ENCODE measurements at regions not wholly inside any gene's neighbourhood (a gene's known extent, or its start where the extent isn't known, plus 50 kb on each side); places are given as distances from the start of the nearest gene placed in this dataset.

DNA sequence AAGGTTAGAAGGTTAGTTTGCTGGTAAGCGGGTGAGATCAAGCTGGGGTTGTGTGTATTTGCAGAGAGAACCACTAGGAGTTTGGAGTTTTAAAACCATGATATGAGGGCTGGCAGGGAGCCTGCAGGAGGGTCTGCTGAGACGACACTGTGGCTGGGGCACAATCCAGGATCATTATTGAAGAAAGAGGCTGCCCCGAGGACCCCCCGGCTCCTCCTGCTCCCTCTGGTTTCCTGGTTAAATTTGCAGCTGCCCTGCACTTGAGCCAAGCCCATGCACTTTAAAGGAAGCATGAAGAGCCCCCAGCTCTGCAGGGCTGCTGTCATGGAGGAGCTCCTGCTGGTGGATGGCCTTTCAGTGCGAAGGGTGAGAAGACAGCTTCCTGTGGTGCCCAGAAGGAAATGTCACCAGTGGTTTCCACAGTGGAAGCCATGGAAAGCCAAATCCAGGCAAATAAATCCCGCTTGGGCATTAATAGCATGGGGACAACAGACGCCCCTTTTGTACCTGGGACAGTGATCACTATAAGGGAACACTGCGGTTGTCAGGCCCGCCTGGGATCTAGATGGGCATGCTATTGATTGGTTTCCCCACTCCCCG, 140.7 kb downstream of the NSG2 start:
- TF ChIP-seq, protein P1, sequence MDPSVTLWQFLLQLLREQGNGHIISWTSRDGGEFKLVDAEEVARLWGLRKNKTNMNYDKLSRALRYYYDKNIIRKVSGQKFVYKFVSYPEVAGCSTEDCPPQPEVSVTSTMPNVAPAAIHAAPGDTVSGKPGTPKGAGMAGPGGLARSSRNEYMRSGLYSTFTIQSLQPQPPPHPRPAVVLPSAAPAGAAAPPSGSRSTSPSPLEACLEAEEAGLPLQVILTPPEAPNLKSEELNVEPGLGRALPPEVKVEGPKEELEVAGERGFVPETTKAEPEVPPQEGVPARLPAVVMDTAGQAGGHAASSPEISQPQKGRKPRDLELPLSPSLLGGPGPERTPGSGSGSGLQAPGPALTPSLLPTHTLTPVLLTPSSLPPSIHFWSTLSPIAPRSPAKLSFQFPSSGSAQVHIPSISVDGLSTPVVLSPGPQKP (IDR thresholded peaks at IDR 0.05; ENCODE audit: low read depth, low read length) = no peak
- TF ChIP-seq, protein P2, sequence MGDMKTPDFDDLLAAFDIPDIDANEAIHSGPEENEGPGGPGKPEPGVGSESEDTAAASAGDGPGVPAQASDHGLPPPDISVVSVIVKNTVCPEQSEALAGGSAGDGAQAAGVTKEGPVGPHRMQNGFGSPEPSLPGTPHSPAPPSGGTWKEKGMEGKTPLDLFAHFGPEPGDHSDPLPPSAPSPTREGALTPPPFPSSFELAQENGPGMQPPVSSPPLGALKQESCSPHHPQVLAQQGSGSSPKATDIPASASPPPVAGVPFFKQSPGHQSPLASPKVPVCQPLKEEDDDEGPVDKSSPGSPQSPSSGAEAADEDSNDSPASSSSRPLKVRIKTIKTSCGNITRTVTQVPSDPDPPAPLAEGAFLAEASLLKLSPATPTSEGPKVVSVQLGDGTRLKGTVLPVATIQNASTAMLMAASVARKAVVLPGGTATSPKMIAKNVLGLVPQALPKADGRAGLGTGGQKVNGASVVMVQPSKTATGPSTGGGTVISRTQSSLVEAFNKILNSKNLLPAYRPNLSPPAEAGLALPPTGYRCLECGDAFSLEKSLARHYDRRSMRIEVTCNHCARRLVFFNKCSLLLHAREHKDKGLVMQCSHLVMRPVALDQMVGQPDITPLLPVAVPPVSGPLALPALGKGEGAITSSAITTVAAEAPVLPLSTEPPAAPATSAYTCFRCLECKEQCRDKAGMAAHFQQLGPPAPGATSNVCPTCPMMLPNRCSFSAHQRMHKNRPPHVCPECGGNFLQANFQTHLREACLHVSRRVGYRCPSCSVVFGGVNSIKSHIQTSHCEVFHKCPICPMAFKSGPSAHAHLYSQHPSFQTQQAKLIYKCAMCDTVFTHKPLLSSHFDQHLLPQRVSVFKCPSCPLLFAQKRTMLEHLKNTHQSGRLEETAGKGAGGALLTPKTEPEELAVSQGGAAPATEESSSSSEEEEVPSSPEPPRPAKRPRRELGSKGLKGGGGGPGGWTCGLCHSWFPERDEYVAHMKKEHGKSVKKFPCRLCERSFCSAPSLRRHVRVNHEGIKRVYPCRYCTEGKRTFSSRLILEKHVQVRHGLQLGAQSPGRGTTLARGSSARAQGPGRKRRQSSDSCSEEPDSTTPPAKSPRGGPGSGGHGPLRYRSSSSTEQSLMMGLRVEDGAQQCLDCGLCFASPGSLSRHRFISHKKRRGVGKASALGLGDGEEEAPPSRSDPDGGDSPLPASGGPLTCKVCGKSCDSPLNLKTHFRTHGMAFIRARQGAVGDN (IDR thresholded peaks at IDR 0.05) = no peak
- TF ChIP-seq, protein P3, sequence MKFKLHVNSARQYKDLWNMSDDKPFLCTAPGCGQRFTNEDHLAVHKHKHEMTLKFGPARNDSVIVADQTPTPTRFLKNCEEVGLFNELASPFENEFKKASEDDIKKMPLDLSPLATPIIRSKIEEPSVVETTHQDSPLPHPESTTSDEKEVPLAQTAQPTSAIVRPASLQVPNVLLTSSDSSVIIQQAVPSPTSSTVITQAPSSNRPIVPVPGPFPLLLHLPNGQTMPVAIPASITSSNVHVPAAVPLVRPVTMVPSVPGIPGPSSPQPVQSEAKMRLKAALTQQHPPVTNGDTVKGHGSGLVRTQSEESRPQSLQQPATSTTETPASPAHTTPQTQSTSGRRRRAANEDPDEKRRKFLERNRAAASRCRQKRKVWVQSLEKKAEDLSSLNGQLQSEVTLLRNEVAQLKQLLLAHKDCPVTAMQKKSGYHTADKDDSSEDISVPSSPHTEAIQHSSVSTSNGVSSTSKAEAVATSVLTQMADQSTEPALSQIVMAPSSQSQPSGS (IDR thresholded peaks at IDR 0.05; ENCODE audit: low read length) = no peak
- TF ChIP-seq ZNF24 (IDR thresholded peaks at IDR 0.05) (no peak), YY1 (IDR thresholded peaks at IDR 0.05; ENCODE audit: low read depth, low read length) (no peak), EGR1 (IDR thresholded peaks at IDR 0.05; ENCODE audit: borderline replicate concordance in 1 of 2, low read depth in 2 of 2, low read length in 2 of 2) (no peak), EP300 (IDR thresholded peaks at IDR 0.05; ENCODE audit: borderline replicate concordance in 1 of 2, control insufficient read depth in 1 of 2, low read depth in 2 of 2, low read length in 2 of 2) (no peak), FOXM1 (IDR thresholded peaks at IDR 0.05; ENCODE audit: low read depth, low read length) (no peak), CBX5 (IDR thresholded peaks at IDR 0.05; ENCODE audit: low read depth) (no peak), SP1 (IDR thresholded peaks at IDR 0.05; ENCODE audit: low read depth, low read length) (no peak), SIX5 (IDR thresholded peaks at IDR 0.05; ENCODE audit: low read depth, low read length, severe bottlenecking) (no peak), SRF (IDR thresholded peaks at IDR 0.05; ENCODE audit: low read depth in 2 of 2, low read length in 2 of 2) (no peak)
- TF ChIP-seq, protein P4, sequence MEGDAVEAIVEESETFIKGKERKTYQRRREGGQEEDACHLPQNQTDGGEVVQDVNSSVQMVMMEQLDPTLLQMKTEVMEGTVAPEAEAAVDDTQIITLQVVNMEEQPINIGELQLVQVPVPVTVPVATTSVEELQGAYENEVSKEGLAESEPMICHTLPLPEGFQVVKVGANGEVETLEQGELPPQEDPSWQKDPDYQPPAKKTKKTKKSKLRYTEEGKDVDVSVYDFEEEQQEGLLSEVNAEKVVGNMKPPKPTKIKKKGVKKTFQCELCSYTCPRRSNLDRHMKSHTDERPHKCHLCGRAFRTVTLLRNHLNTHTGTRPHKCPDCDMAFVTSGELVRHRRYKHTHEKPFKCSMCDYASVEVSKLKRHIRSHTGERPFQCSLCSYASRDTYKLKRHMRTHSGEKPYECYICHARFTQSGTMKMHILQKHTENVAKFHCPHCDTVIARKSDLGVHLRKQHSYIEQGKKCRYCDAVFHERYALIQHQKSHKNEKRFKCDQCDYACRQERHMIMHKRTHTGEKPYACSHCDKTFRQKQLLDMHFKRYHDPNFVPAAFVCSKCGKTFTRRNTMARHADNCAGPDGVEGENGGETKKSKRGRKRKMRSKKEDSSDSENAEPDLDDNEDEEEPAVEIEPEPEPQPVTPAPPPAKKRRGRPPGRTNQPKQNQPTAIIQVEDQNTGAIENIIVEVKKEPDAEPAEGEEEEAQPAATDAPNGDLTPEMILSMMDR (IDR thresholded peaks at IDR 0.05 in 2 of 3, conservative IDR thresholded peaks at IDR 0.05 in 1 of 3; ENCODE audit: control insufficient read depth in 2 of 3, extremely low read depth in 1 of 3, insufficient read depth in 1 of 3, low read depth in 3 of 3, low read length in 3 of 3) = no peak
- TF ChIP-seq, protein P5, sequence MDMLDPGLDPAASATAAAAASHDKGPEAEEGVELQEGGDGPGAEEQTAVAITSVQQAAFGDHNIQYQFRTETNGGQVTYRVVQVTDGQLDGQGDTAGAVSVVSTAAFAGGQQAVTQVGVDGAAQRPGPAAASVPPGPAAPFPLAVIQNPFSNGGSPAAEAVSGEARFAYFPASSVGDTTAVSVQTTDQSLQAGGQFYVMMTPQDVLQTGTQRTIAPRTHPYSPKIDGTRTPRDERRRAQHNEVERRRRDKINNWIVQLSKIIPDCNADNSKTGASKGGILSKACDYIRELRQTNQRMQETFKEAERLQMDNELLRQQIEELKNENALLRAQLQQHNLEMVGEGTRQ (IDR thresholded peaks at IDR 0.05; ENCODE audit: borderline replicate concordance, low read depth, low read length) = no peak

Data from GM12878 (cell line).